Liver (tissue), 3 donors: ENCODE measurements at regions not wholly inside any gene's neighbourhood (a gene's known extent, or its start where the extent isn't known, plus 50 kb on each side); places are given as distances from the start of the nearest gene placed in this dataset.

Experiments used
- EGR1 ChIP-seq, 2 donors: IDR thresholded peaks; 2 replicates each; pipeline ENCODE4 v1.6.1; 2016 to 2018; ENCODE audit warnings: antibody characterized with exemption in 2 of 2, low read depth in 2 of 2
- HNF4G ChIP-seq: IDR thresholded peaks from 2 replicates; pipeline ENCODE4 v1.6.1; 2016; ENCODE audit warnings: antibody characterized with exemption
- NR2F2 ChIP-seq: IDR thresholded peaks from 2 replicates; pipeline ENCODE4 v1.6.1; 2016; ENCODE audit warnings: antibody characterized with exemption
- RAD21 ChIP-seq, 2 donors: IDR thresholded peaks; 2 replicates each; pipeline ENCODE4 v1.6.1; 2016; ENCODE audit warnings: antibody characterized with exemption in 2 of 2, mild to moderate bottlenecking in 2 of 2
- TAF1 ChIP-seq: conservative IDR thresholded peaks from 2 replicates; pipeline ENCODE4 v1.6.1; 2016; ENCODE audit warnings: antibody characterized with exemption, mild to moderate bottlenecking
- YY1 ChIP-seq: IDR thresholded peaks from 2 replicates; pipeline ENCODE4 v1.6.1; 2016; ENCODE audit warnings: antibody characterized with exemption, mild to moderate bottlenecking
- TF ChIP-seq, protein P1 (sequence below): fragments of 150-350 bp; IDR thresholded peaks from 2 replicates; pipeline ENCODE4 v1.5.1; 2017; ENCODE audit warnings: improper control_type of control experiment, low read depth, low read length; ENCODE audit not compliant: missing input control
- TF ChIP-seq, protein P2 (sequence below): IDR thresholded peaks from 2 replicates; pipeline ENCODE4 v1.6.1; 2016; ENCODE audit warnings: antibody characterized with exemption
- donor health status: healthy.
- donor health status: healthy.

DNA sequence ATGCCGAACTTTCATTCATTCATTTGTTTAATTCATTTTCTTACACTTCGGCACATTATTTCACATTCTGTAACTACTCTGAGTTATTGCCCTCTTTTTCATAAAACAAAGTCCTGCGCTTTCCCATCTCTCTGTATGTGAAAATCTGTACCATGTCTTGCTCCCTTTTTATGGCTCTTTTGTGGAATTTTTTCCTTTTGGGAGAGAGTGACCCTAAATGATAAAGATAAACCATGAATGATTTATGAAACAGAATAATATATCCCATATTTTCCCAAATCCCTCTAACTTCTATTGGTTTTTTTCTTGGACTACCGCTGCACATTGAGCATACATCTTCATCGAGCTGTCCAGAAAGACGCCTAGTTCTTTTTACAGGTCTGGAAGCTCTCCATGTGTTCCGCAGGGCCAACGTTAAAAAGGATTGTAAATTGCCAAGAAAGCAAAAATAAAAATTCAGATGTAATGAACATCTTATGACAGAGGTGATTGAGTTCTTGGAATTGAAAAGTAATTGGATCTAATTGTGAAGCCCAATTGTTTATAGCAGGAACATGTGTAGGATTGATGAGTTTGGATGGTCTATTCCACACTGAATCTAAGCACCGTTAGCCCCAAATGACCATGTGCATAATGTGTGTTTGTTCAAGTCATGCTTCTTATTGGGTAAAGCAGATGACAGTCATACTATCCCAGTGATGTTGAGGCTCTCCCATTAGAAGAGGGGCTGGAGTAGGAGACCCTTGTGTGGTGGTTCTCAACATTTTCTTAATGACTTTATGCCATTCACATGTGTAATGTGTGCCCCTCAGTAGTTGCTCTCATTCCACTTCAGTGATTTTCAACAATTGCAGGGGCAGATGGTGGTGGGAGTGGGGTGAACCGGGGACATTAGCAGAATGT lies 378.9 kb downstream of the DLEU7 start:
- TF ChIP-seq, protein P1, sequence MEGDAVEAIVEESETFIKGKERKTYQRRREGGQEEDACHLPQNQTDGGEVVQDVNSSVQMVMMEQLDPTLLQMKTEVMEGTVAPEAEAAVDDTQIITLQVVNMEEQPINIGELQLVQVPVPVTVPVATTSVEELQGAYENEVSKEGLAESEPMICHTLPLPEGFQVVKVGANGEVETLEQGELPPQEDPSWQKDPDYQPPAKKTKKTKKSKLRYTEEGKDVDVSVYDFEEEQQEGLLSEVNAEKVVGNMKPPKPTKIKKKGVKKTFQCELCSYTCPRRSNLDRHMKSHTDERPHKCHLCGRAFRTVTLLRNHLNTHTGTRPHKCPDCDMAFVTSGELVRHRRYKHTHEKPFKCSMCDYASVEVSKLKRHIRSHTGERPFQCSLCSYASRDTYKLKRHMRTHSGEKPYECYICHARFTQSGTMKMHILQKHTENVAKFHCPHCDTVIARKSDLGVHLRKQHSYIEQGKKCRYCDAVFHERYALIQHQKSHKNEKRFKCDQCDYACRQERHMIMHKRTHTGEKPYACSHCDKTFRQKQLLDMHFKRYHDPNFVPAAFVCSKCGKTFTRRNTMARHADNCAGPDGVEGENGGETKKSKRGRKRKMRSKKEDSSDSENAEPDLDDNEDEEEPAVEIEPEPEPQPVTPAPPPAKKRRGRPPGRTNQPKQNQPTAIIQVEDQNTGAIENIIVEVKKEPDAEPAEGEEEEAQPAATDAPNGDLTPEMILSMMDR: no peak
- TF ChIP-seq RAD21 (IDR thresholded peaks at IDR 0.05): no peak
- TF ChIP-seq TAF1: no peak
- TF ChIP-seq NR2F2: no peak
- TF ChIP-seq, protein P2, sequence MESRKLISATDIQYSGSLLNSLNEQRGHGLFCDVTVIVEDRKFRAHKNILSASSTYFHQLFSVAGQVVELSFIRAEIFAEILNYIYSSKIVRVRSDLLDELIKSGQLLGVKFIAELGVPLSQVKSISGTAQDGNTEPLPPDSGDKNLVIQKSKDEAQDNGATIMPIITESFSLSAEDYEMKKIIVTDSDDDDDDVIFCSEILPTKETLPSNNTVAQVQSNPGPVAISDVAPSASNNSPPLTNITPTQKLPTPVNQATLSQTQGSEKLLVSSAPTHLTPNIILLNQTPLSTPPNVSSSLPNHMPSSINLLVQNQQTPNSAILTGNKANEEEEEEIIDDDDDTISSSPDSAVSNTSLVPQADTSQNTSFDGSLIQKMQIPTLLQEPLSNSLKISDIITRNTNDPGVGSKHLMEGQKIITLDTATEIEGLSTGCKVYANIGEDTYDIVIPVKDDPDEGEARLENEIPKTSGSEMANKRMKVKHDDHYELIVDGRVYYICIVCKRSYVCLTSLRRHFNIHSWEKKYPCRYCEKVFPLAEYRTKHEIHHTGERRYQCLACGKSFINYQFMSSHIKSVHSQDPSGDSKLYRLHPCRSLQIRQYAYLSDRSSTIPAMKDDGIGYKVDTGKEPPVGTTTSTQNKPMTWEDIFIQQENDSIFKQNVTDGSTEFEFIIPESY: no peak
- no peak for TF ChIP-seq YY1
- no peak for TF ChIP-seq EGR1 (IDR thresholded peaks at IDR 0.05; ENCODE audit: low read depth in 2 of 2)
- no peak for TF ChIP-seq HNF4G
